Activated CD4-positive, alpha-beta T cell treated with anti-CD3 and anti-CD28 coated beads, Interleukin-2, amount 50 U/mL, for 48 hours (primary cell): ENCODE measurements at regions not wholly inside any gene's neighbourhood (a gene's known extent, or its start where the extent isn't known, plus 50 kb on each side); places are given as distances from the start of the nearest gene placed in this dataset.

Experiments
- DNase-seq, 2 experiments: peaks; one replicate each; pipeline ENCODE4 v3.0.0-alpha.2; 2020

GRCh38 chr20:48096957-48097890 is 311.9 kb upstream of the SULF2 start:
- DNase-seq: no peak

GRCh38 chr20:48096212-48096875 is 311.1 kb upstream of the SULF2 start:
- no peak for DNase-seq

GRCh38 chr20:48094944-48095343 is 309.7 kb upstream of the SULF2 start:
- DNase-seq: no peak

GRCh38 chr20:48094196-48094749 is 309.0 kb upstream of the SULF2 start:
- DNase-seq: no peak

GRCh38 chr20:48092596-48093280 is 307.5 kb upstream of the SULF2 start:
- no peak for DNase-seq

GRCh38 chr20:48090784-48091183 is 305.5 kb upstream of the SULF2 start:
- no peak for DNase-seq

- no peak for DNase-seq
Measured at GRCh38 chr20:48090314-48090713, 305.0 kb upstream of the SULF2 start.

GRCh38 chr20:48080583-48080982 is 295.3 kb upstream of the SULF2 start:
- DNase-seq: no peak

GRCh38 chr20:48079028-48079427 is 293.7 kb upstream of the SULF2 start:
- no peak for DNase-seq

- no peak for DNase-seq
Measured at GRCh38 chr20:48076747-48077146, 291.5 kb upstream of the SULF2 start.

- no peak for DNase-seq
Measured at GRCh38 chr20:48076247-48076646, 291.0 kb upstream of the SULF2 start.

- DNase-seq: no peak
Measured at GRCh38 chr20:48075591-48076174, 290.4 kb upstream of the SULF2 start.

- DNase-seq: no peak
Measured at GRCh38 chr20:48070991-48071652, 285.8 kb upstream of the SULF2 start.

GRCh38 chr20:48069596-48069995 is 284.3 kb upstream of the SULF2 start:
- DNase-seq: no peak

- no peak for DNase-seq
Measured at GRCh38 chr20:48066851-48067250, 281.6 kb upstream of the SULF2 start.

GRCh38 chr20:48066246-48066645 is 281.0 kb upstream of the SULF2 start:
- no peak for DNase-seq

GRCh38 chr20:48065833-48066232 is 280.6 kb upstream of the SULF2 start:
- no peak for DNase-seq

- no peak for DNase-seq
Measured at GRCh38 chr20:48064929-48065328, 279.6 kb upstream of the SULF2 start.

GRCh38 chr20:48060841-48061720 is 275.8 kb upstream of the SULF2 start:
- DNase-seq: no peak

GRCh38 chr20:48058611-48059559 is 273.6 kb upstream of the SULF2 start:
- DNase-seq: no peak
